SK-N-DZ (cell line): ENCODE measurements at regions not wholly inside any gene's neighbourhood (a gene's known extent, or its start where the extent isn't known, plus 50 kb on each side); places are given as distances from the start of the nearest gene placed in this dataset.
A peak's percentile ranks its signal among the peaks of the same experiment; 100 is the strongest.

Experiments used
- DNase-seq: peaks from one replicate; pipeline ENCODE4 v3.0.0-alpha.2; 2015; ENCODE audit warnings: low spot score

GRCh38 chr21:38654580-38654979 is 151.1 kb upstream of the ETS2 start:
- no peak for DNase-seq

- DNase-seq: no peak
Observed at GRCh38 chr21:38658511-38658910, 147.2 kb upstream of the ETS2 start.

GRCh38 chr21:38659936-38660332 is 145.8 kb upstream of the ETS2 start:
- DNase-seq: no peak

GRCh38 chr21:38660333-38661196 is 145.2 kb upstream of the ETS2 start:
- DNase-seq: no peak

- DNase-seq: no peak
Observed at GRCh38 chr21:38661197-38661871, 144.4 kb upstream of the ETS2 start.

- DNase-seq: no peak
Observed at GRCh38 chr21:38661889-38662568, 143.7 kb upstream of the ETS2 start.

- no peak for DNase-seq
Observed at GRCh38 chr21:38663282-38663681, 142.4 kb upstream of the ETS2 start.

GRCh38 chr21:38664315-38664714 is 141.4 kb upstream of the ETS2 start:
- no peak for DNase-seq

GRCh38 chr21:38664841-38665240 is 140.9 kb upstream of the ETS2 start:
- no peak for DNase-seq

GRCh38 chr21:38667291-38667870 is 138.3 kb upstream of the ETS2 start:
- DNase-seq: no peak

GRCh38 chr21:38668067-38668466 is 137.7 kb upstream of the ETS2 start:
- DNase-seq: no peak

- no peak for DNase-seq
Observed at GRCh38 chr21:38668541-38668940, 137.2 kb upstream of the ETS2 start.

- DNase-seq: peak; percentile 12
Observed at GRCh38 chr21:38669186-38669585, 136.5 kb upstream of the ETS2 start.

GRCh38 chr21:38670861-38671260 is 134.9 kb upstream of the ETS2 start:
- DNase-seq: no peak

GRCh38 chr21:38671773-38672172 is 134.0 kb upstream of the ETS2 start:
- DNase-seq: no peak

- DNase-seq: no peak
Observed at GRCh38 chr21:38675182-38675824, 130.4 kb upstream of the ETS2 start.

- no peak for DNase-seq
Observed at GRCh38 chr21:38678827-38679226, 126.9 kb upstream of the ETS2 start.

- DNase-seq: no peak
Observed at GRCh38 chr21:38679534-38679933, 126.2 kb upstream of the ETS2 start.

GRCh38 chr21:38680401-38680800 is 125.3 kb upstream of the ETS2 start:
- DNase-seq: no peak

GRCh38 chr21:38683222-38683621 is 122.5 kb upstream of the ETS2 start:
- no peak for DNase-seq

- no peak for DNase-seq
Observed at GRCh38 chr21:38688068-38688467, 117.7 kb upstream of the ETS2 start.

GRCh38 chr21:38691631-38692030 is 114.1 kb upstream of the ETS2 start:
- no peak for DNase-seq
